ENCODE measurements at regions not wholly inside any gene's neighbourhood (a gene's known extent, or its start where the extent isn't known, plus 50 kb on each side); places are given as distances from the start of the nearest gene placed in this dataset.

- DNase-seq (ENCODE audit: low read depth in 4 of 4, low spot score in 2 of 4): no peak
Observed at GRCh38 chr14:104352493-104353220, 214.3 kb downstream of the KIF26A start.

- DNase-seq (ENCODE audit: low read depth in 4 of 4, low spot score in 2 of 4): no peak
Observed at GRCh38 chr14:104353221-104353920, 215.0 kb downstream of the KIF26A start.

- no peak for DNase-seq (ENCODE audit: low read depth in 4 of 4, low spot score in 2 of 4)
Observed at GRCh38 chr14:104353921-104354701, 215.7 kb downstream of the KIF26A start.

GRCh38 chr14:104355101-104356019, 217.0 kb downstream of the KIF26A start:
- DNase-seq (ENCODE audit: low read depth in 4 of 4, low spot score in 2 of 4): no peak

GRCh38 chr14:104356020-104356737, 217.8 kb downstream of the KIF26A start:
- no peak for DNase-seq (ENCODE audit: low read depth in 4 of 4, low spot score in 2 of 4)

- no peak for DNase-seq (ENCODE audit: low read depth in 4 of 4, low spot score in 2 of 4)
Observed at GRCh38 chr14:104356738-104357688, 218.6 kb downstream of the KIF26A start.

- no peak for DNase-seq (ENCODE audit: low read depth in 4 of 4, low spot score in 2 of 4)
Observed at GRCh38 chr14:104357689-104358527, 219.5 kb downstream of the KIF26A start.

- no peak for DNase-seq (ENCODE audit: low read depth in 4 of 4, low spot score in 2 of 4)
Observed at GRCh38 chr14:104358528-104359300, 220.3 kb downstream of the KIF26A start.

GRCh38 chr14:104359301-104359968, 220.1 kb upstream of the C14orf180 start:
- no peak for DNase-seq (ENCODE audit: low read depth in 4 of 4, low spot score in 2 of 4)

- no peak for DNase-seq (ENCODE audit: low read depth in 4 of 4, low spot score in 2 of 4)
Observed at GRCh38 chr14:104359969-104360442, 219.6 kb upstream of the C14orf180 start.

GRCh38 chr14:104360501-104360900, 219.1 kb upstream of the C14orf180 start:
- DNase-seq (ENCODE audit: low read depth in 4 of 4, low spot score in 2 of 4): no peak

GRCh38 chr14:104361101-104361591, 218.4 kb upstream of the C14orf180 start:
- DNase-seq (ENCODE audit: low read depth in 4 of 4, low spot score in 2 of 4): no peak

GRCh38 chr14:104361921-104362681, 217.5 kb upstream of the C14orf180 start:
- no peak for DNase-seq (ENCODE audit: low read depth in 4 of 4, low spot score in 2 of 4)

GRCh38 chr14:104362761-104363605, 216.6 kb upstream of the C14orf180 start:
- DNase-seq (ENCODE audit: low read depth in 4 of 4, low spot score in 2 of 4): no peak
